Cardiac septum (tissue), 1 donor: ENCODE measurements at regions not wholly inside any gene's neighbourhood (a gene's known extent, or its start where the extent isn't known, plus 50 kb on each side); places are given as distances from the start of the nearest gene placed in this dataset.
"Not testable (repeated sequence)": the region's sequence is repeated elsewhere in the genome, so short reads cannot be mapped to it uniquely, and the experiment has no call there.

ENCODE experiments used
- DNase-seq: peaks from one replicate; pipeline ENCODE4 v3.0.0-alpha.2; 2020; ENCODE audit warnings: low spot score
- intact Hi-C: fragments of 100-400 bp; cut with DNase I; formaldehyde crosslinking; loops from one replicate; pipeline ENCODE4 v1.14.0; 2022
- donor health status: DM: no; HTN: no; CAD: no.

DNA sequence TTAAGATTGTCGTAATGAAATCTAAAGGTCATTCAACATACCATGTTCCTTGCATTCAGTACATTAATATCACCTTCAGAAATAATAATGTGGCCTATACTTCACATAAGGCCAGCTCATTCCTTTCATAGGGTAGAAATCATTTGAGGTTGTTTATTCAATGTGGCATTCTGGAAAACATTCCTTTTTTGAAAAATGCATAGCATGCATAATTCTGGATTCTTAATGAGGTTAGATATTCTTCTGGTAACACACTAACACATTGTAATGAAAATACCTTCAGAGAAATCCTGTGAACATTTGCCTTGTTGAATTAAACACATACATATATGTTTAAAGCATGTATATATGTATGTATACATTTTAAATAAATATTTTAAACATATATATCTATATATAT, 204.6 kb upstream of the KCNH7 start:
- no peak for DNase-seq
- intact Hi-C loops, result no loop called here

- intact Hi-C loops, result no loop called here
These were observed 200.7 kb upstream of the KCNH7 start for GRCh38 chr2:163039266-163039665.

GRCh38 chr2:163028807-163029206, 190.2 kb upstream of the KCNH7 start:
- DNase-seq, result no peak
- intact Hi-C loops, result no loop called here

More at GRCh38 chr2:163039266-163039665, 200.7 kb upstream of the KCNH7 start:
- DNase-seq, result no peak

DNA sequence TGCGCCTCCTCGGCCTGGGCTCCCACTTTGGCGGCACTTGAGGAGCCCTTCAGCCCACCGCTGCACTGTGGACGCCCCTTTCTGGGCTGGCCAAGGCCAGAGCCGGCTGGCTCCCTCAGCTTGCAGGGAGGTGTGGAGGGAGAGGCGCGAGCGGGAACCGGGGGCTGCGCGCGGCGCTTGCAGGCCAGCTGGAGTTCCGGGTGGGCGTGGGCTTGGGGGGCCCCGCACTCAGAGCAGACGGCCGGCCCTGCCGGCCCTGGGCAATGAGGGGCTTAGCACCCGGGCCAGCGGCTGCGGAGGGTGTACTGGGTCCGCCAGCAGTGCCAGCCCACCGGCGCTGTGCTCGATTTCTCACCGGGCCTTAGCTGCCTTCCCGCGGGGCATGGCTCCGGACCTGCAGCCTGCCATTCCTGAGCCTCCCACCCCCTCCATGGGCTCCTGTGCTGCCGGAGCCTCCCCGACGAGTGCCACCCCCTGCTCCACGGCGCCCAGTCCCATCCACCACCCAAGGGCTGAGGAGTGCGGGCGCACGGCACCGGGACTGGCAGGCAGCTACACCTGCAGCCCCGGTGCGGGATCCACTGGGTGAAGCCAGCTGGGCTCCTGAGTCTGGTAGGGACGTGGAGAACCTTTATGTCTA, 187.7 kb upstream of the KCNH7 start:
- intact Hi-C loops, DNase-seq: not testable (repeated sequence)

- intact Hi-C loops, DNase-seq: not testable (repeated sequence)
These were observed 178.3 kb upstream of the KCNH7 start for GRCh38 chr2:163016882-163017281.

- intact Hi-C loops, result no loop called here
- DNase-seq, result no peak
These were observed 172.4 kb upstream of the KCNH7 start for GRCh38 chr2:163011000-163011399.

DNA sequence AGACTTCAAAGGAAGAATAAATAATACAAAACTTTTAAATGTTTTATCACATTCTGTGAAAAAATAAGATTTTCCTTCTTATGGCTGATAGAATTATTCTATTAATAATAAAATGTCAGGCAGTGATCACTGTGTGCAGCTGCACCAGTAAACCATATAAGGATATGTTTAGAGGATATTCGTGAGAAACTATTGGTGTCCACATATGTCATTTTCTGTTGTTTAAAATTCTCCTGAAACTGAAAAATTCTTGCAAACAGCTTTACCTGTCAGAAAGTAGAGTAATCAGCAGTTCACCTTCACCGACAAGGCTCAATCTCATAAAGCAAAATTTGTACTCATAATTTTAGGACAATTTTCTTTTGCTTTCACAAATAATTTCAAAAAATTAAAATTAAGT, 170.1 kb upstream of the KCNH7 start:
- intact Hi-C loops, result no loop called here
- no peak for DNase-seq

GRCh38 chr2:162994718-162995117, 156.2 kb upstream of the KCNH7 start:
- DNase-seq, result no peak
- intact Hi-C loops, result no loop called here

GRCh38 chr2:162992828-162993227, 154.3 kb upstream of the KCNH7 start:
- no peak for DNase-seq
- intact Hi-C loops, result no loop called here

DNA sequence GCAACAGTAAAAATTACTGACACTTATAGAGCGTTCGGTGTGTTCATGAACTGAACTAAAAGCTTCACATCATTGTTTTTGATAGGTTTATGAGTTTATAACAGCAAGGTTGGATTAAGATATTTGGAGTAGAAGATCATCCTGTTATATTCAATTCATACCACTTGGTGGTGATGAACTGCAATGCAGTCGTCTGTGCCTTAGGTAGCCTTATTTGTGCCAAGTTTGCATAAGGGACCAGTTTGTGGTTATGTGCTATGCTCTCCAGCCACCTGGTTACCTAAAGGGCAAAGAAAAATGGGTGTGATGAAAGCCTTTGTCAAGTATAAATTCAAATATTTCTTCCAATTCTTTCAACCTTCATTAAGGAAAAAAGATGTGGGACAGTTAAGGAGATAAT, 150.9 kb upstream of the KCNH7 start:
- no peak for DNase-seq
- intact Hi-C loops, result no loop called here

DNA sequence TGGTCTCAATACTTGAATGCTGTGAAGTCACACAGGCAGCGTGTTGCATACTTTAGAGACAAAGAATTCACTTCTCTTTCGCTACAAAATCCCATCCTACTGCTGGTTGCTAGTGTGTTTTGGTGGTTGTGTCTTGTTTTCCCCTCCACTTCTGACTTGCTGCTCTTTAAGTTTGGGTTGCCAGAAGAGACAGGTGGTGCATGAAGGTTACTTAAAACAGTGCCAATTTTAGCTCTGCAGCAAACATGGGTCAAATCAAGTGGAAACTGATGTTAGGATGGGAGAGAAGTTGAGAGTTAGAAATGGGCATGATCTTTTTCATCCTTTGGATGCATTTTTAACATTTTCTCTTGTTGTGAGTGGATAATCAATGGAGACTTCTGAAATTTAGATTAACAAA, 136.2 kb upstream of the KCNH7 start:
- DNase-seq, result no peak

DNA sequence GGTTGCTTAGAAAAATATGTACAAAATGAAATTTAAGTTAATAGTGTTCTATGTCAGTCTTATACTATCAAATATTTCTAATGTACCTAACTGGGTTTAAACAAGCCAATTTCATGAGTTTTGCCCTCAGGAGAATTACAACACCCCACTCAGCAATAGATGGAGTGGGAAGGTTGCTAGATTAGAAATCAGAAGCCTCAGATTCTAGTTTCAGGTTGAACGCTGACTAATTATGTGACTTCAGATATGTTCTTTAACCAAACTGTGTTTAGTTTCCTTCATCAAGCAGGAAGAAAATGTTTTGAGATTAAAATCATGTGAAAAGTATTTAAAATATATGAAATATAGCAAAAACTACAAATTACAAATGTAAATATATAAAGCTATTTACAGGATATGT, 133.8 kb upstream of the KCNH7 start:
- intact Hi-C loops, result no loop called here
- DNase-seq, result no peak

More for the DNA sequence above, 136.2 kb upstream of the KCNH7 start:
- intact Hi-C loops, result no loop called here

DNA sequence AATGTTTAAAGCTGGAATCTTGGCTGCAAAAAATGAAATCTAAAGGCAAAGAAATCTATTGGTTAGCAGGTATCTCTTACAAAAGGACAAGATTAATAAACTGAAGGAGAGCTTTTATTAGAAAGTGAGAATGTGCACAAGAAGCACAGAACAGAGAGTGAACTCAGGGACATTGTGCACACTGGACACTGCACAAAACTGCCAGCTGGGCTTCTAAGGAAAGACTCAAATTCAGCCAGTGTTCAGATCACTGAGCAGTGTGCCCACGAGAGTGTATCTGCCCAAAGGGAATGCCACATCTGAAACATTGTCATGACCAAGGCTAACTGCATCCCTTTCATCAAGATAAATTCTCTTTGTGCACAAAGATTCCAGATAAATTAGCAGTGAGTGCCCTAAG, 129.7 kb upstream of the KCNH7 start:
- intact Hi-C loops, result no loop called here
- no peak for DNase-seq

- DNase-seq, result no peak
- intact Hi-C loops, result no loop called here
These were observed 129.2 kb upstream of the KCNH7 start for GRCh38 chr2:162967811-162968210.

DNA sequence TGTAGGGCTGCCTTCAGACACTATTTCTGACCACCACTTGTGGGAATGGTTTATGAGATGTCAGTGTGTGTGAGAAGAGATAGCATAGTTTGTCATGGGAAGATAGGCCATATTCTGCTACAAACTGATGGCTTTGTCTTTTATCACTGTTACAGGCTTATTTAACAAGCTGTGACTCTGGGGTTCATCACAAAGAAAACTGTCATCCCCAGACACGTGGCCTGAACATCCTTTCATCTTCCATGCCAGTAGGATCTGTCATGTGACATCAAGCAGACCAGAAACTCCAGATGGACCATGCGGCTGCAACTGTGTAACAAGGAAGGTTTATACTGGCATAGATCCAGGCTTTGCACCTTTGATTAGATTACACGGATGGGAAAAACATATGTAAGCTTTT, 128.6 kb upstream of the KCNH7 start:
- no peak for DNase-seq

DNA sequence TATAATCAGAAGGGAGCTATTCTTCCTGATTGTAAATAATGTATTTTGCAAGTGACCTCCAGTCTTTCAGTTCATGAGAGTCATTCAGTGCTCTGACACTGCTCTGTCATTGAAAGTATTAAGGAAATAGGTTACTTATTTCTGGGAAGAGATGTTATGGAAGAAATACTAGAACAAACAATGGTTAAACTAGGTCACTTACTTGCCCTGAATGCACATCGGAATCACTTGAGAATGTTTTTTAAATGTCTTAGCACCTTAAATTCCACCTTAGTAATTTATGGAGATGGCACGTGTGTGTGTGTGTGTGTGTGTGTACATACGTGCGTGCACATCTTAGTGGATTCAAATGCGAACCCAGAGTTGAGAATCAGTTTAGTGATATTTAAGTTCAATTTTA, 126.6 kb upstream of the KCNH7 start:
- intact Hi-C loops, result no loop called here
- DNase-seq, result no peak

More for the DNA sequence above, 128.6 kb upstream of the KCNH7 start:
- intact Hi-C loops, result no loop called here

GRCh38 chr2:162964513-162964912, 125.9 kb upstream of the KCNH7 start:
- DNase-seq, result no peak
- intact Hi-C loops, result no loop called here

DNA sequence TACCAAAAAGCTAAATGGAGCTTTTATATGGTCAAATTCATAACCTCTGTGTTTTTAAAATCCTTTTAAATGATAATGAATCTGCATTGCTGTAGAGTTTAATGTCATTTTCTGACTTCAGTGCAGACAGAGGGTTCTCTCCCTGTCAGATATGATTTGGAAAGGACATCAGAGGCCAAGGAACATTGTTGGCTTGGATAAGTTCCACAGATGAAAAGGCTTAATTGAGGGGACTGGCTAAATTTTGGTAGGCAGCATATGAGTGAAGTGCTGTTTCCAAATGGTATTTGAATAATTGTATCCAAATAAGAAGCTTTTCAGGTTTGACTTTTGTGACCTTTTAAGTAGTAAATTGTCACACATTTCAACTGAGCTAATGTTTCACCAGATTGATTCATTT, 124.6 kb upstream of the KCNH7 start:
- DNase-seq, result no peak
- intact Hi-C loops, result no loop called here

- no peak for DNase-seq
- intact Hi-C loops, result no loop called here
These were observed 107.2 kb upstream of the KCNH7 start for GRCh38 chr2:162945785-162946184.

DNA sequence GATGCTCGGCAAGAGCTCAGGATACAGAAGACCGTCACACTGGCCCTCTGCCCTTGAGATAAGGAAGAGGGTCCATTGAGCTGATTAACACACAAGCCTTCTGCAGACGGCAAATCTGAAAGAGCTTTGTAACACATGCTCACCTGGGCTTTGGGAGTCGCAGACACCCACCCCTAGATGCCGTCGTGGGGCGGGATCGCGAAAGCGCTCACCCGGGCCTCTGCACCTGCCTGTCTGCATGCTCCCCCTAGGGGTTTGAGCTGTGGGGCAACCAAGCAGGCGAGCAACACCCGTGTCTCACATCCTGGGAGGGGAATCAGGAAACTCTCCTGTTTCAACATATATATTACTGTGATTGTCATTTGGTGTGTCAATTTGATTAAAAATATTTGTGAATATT, 99.8 kb upstream of the KCNH7 start:
- intact Hi-C loops, result no loop called here

GRCh38 chr2:162934191-162934590, 95.6 kb upstream of the KCNH7 start:
- no peak for DNase-seq
- intact Hi-C loops, result no loop called here

More for the DNA sequence above, 99.8 kb upstream of the KCNH7 start:
- no peak for DNase-seq

- intact Hi-C loops, result no loop called here
- DNase-seq, result no peak
These were observed 93.8 kb upstream of the KCNH7 start for GRCh38 chr2:162932416-162932815.
